Left forelimb (tissue), 1 donor: ENCODE measurements at regions not wholly inside any gene's neighbourhood (a gene's known extent, or its start where the extent isn't known, plus 50 kb on each side); places are given as distances from the start of the nearest gene placed in this dataset.

Experiments used
- DNase-seq: peaks from one replicate; pipeline ENCODE4 v3.0.0-alpha.2; 2018; ENCODE audit warnings: low spot score

DNA sequence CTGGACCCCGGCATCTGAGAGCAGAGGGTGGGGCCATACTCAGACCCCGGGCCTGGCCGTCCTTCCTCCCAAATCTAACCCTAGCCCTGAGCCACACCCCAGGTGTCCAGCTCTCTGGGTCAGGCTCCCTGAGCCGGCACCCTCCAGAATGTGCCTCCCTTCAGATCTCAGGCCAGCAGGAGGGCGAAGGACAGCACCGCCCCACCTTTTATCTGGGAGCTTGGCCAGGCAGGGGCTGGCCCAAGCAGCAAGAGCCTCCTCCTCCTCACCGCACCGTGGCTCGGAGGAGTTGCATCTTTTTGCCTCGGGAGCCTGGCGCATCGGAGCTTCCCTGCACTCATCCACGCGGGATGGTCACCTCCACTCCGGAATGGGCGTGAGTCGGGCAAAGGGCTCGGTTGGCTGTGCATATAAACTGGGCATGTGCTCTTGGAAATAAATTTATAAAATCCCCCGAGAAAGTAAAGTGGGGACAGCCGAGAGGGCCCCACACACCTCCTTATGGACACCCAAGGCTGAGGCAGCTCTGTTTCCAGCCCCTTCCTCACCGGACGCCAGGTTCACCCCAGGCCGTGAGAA lies 69.1 kb upstream of the CTDP1 start:
- DNase-seq: peak; percentile 60

DNA sequence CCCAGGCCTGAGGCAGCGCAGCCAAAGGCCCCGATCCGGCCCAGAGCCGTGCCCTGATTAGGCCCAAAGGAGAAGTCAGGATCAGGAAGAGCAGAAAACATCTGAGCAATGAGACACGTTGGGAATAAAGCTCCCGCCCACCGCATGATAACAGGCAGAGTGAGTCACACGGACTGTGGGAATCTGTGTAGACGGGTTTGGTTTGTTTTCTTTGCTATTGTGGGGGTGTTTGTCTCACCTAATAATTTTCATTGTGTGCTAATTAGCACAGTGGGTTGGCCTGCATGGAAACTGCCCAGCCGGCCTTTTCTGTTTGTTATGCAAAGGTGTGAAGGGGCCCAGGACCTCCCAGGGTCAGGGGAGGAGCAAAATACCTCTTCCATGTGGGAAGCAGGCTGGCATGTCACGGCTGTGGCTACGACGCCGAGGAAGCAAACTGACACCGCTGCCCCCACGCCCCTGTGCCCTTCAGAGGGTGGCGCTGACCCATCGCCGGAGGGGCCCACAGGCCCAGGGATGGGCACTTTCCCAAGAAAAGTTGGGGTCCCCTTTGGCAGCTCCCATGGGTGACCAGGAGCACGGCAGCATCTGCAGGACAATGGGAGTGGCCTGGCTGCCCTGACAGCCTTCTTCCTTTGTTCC lies 68.4 kb upstream of the CTDP1 start:
- DNase-seq: peak; percentile 60

GRCh38 chr18:79612291-79613108 lies 67.1 kb upstream of the CTDP1 start:
- peak; percentile 45 for DNase-seq

DNA sequence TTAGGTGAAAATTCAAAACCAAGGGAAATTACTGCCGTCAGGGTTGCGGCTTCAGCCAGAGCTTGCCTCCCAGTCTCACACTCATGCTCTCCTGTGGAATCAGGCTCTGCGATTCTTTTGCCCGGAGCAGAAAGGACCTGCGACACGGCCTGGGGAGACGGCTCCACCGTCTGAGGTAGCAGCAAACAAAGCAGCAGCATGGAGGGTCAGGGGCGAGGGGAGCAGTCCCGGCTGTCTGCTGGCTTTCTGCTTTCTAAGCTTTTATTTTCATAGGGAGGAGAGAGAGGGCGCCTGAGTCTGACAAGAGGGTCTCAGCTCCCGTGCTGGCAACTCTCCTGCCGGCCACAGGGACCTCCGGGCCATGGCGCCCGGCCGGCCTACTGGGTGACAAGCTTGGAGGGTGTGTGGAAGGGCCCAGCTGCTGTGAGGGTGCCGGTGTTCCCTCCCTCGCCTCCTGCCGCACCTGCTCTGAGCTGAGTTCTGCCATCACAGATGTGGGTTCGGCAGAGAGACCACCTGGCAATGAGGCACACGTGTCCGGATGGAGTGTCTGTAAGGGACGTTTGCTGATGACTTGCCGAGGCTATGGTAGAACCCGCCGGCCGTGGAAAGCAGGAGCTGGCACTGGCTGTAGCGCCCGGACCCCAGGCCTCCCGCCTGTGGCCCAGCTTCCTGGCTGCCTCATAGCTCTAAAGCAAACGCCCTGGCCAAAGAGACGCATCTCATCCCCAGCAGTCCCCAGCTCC lies 66.2 kb upstream of the CTDP1 start:
- DNase-seq: peak; percentile 51

- DNase-seq: peak; percentile 58
These were observed 65.2 kb upstream of the CTDP1 start for GRCh38 chr18:79614211-79614955.

DNA sequence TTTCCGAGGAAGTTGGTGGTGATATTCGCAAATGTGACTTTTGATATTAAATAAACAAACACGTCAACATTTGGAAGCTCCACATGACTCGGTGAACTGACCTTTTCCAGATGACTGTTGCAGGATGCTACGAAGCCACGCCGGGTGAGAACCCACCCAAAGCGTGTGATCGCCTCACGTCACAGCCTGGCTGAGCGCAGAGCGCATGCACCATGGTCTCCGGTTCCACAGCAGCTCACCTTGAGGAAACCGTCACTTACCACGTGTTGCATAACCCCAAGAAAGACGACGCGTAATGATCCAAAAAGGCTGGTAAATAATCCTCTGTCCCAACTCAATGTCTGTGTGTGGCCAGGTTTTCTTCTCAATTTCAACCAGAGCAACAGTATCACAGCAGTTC lies 64.5 kb upstream of the CTDP1 start:
- DNase-seq: no peak

- DNase-seq: peak; percentile 23
These were observed 64.0 kb upstream of the CTDP1 start for GRCh38 chr18:79615586-79615985.

DNA sequence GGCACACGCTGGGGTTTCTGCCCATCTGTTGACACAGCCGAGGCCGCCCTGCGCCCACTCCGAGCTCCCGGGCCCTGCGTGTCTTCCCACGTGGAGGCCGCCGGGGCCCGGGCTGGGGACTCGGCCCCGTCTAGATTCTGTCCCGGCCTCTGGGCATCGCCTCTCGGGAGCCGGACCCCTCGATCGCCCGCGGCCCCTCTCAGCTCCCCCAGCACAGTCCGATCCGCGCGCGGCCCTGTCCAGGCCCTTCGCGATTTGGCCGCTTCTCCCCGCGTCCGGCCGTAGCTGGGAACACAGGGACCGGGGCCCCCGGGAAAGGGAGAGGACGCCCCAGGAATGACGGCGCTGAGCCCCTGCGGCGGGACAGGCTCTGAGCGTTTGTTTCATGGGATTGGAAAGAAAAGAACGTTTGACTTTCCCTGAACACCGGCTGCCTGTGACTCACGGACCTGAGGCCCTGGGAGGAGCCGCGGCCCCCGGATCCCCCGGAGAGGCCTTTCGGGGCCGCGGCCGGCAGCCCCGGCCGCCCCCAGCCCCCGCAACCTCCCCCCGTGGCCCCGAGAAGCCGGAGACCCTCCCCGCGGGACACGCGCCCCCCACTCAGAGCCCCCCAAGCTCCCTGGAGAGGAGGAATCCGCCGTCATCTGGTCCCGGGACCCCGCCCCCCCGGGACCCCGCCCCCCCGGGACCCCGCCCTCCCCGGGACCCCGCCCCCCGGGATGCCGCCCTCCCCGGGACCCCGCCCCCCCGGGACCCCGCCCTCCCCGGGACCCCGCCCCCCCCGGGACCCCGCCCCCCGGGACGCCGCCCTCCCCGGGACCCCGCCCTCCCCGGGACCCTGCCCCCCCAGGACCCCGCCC lies 62.7 kb upstream of the CTDP1 start:
- no peak for DNase-seq

- no peak for DNase-seq
These were observed 61.8 kb upstream of the CTDP1 start for GRCh38 chr18:79617511-79618500.

DNA sequence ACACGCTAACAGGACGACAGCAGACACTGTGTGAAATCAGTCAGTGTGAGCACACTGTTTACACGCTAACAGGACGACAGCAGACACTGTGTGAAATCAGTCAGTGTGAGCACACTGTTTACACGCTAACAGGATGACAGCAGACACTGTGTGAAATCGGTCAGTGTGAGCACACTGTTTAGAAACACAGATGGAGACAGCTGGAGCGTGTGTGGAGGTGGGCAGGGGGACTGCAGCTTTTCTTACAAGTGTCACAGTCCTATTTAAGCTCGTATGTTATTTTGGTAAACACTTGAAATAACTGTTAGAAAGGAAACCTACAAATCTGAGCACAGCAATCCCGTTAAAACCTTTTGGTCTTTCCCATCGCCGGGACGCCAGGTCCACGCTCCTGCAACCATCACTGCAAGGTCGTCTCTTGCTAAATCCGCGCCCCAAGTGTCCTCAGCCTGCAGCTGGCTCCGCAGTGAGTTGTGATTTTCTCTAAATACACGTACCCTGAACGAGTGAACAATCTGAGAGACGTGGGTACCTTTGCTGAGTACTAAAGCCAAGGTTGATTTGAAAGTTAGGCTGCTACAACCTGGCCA lies 58.9 kb upstream of the CTDP1 start:
- no peak for DNase-seq

DNA sequence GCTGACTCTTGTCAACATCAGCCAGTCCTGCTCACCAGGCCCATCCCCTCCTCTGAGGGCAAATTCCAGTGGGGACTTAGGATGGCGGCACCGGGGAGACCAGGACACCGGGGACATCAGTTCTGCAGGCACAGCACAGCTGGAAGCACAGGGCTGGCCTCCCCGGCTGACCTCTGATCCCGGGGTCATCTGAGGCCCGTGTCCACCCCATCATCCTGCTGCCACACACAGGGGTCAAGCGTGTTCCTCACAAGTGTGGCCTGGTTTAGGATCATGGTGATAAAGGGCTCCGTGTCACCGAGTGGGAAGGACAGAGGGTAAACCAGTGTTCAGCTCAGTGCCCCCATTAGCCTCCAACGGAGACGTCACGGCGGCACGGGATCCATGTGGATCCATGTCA lies 58.1 kb upstream of the CTDP1 start:
- DNase-seq: no peak

DNA sequence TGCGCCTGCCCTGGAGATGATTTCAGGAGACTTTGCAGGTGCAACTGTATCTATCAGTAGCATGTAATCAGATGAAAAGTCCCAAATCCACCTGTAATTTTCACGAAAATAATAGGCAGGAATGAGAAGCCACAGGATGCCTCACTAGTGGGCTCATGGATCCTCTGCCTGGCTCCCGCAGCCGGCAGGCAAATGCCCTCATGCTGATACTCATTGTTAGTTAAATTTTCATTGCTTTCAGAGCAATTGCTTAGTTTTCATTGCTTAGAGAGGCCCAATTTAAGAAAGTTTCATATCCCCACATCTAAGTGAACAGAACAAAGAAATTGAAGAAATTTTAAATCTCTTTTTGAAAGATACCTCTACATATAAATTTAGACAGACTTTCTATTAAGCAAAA lies 57.6 kb upstream of the CTDP1 start:
- no peak for DNase-seq

DNA sequence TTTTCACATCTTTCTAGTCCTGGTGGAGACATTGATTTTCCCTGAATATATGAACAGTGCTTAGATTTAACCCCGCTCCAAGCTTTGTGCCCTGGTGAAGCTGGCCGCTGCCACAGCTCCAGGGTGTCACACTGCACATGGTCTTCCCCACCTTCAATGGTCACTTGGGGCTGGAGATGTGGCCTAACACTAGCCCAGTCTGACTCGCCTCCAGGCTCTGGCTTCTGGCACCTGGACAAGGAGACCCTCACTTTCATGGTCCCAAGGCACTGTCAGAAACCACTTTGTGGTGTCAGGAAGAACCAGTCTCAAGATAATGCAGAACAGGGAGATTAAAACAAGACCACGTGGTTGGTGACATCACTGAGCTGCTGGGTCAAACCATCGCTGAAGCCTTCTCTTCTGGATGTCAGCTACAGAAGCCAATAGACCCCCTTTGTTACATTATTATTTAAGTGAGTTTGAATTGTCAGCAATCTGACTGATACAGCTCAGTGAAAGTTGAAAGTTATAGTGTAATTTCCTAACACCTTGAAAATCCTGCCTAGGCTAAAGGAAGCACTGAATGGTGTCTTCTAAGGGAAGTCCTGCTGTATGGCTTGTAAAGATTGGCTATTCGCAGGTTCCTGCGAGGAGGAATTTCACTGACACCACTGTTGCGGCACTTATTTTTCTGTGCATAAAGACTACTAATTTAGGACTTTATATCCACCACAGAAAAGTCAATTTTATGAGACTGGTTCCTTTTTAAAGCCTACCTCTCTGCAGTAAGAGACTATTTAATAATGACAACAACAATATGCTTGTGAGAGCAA lies 55.0 kb upstream of the CTDP1 start:
- no peak for DNase-seq

- no peak for DNase-seq
These were observed 54.2 kb upstream of the CTDP1 start for GRCh38 chr18:79625195-79625923.

- no peak for DNase-seq
These were observed 53.6 kb upstream of the CTDP1 start for GRCh38 chr18:79625924-79626561.

DNA sequence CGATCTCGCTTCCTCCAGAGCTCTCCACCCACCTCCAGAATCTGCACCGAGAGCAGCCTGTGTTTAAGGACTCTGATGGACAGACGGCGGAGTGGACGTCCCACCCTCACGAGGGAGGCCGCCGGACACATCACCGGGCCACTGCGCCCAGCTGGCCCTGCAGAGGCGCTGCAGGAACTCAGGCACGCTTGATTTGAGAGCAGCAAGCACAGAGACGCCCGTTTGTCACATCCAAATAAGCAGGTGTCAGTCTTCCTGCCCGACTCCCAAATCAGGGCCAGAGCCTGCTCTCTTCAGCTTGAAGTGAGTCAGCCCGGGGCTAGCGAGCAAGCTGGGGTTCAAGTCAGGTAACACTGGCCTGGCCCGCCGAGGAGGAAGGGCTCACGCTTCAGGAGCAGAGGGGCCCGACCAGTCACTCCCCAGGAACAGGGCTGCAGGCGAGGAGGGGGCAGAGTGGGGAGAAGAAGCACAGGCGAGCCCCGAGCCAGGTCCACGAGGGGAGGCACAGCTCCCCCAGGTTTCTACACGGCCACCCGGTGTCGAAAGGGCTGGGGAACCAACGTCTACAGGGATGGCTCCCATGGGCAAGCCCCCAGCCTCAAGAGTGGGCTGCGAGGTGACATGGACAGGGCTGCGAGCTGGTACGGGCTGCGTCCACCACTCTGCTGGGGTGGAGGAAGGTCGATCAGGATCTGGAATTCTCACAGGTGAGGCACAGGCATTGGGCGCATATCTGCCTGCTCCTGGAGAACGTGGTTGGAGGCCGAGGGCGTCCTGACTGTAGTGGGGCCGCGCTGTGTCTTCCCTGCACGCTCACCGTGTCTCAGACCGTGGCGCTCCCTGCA lies 52.5 kb upstream of the CTDP1 start:
- DNase-seq: no peak
